NCI-H1436 treated with DMSO at 0.1 percent for 48 hours (cell line): ENCODE measurements at regions not wholly inside any gene's neighbourhood (a gene's known extent, or its start where the extent isn't known, plus 50 kb on each side); places are given as distances from the start of the nearest gene placed in this dataset.

Experiments
- DNase-seq: peaks from one replicate; lab custom pipeline; 2025; lab: John Stamatoyannopoulos, UW

- DNase-seq: no peak
These were observed 50.6 kb upstream of the SLC45A1 start for GRCh38 chr1:8267307-8267706.

- DNase-seq: no peak
These were observed 51.3 kb upstream of the SLC45A1 start for GRCh38 chr1:8266436-8267165.

- no peak for DNase-seq
These were observed 54.1 kb upstream of the SLC45A1 start for GRCh38 chr1:8263791-8264190.

- no peak for DNase-seq
These were observed 56.5 kb upstream of the SLC45A1 start for GRCh38 chr1:8261398-8261762.

GRCh38 chr1:8259498-8260290, 58.2 kb upstream of the SLC45A1 start:
- no peak for DNase-seq

GRCh38 chr1:8257621-8258020, 60.3 kb upstream of the SLC45A1 start:
- DNase-seq: no peak

GRCh38 chr1:8256321-8256720, 61.6 kb upstream of the SLC45A1 start:
- DNase-seq: no peak

- no peak for DNase-seq
These were observed 62.2 kb upstream of the SLC45A1 start for GRCh38 chr1:8255712-8256111.

GRCh38 chr1:8252266-8252951, 65.5 kb upstream of the SLC45A1 start:
- no peak for DNase-seq

GRCh38 chr1:8251635-8252034, 66.3 kb upstream of the SLC45A1 start:
- DNase-seq: no peak

- DNase-seq: no peak
These were observed 68.1 kb upstream of the SLC45A1 start for GRCh38 chr1:8249838-8250237.

GRCh38 chr1:8247811-8248436, 70.0 kb upstream of the SLC45A1 start:
- DNase-seq: no peak

- no peak for DNase-seq
These were observed 73.6 kb upstream of the SLC45A1 start for GRCh38 chr1:8244304-8244703.

- DNase-seq: no peak
These were observed 75.4 kb upstream of the SLC45A1 start for GRCh38 chr1:8242498-8242897.

GRCh38 chr1:8241417-8242014, 76.4 kb upstream of the SLC45A1 start:
- DNase-seq: no peak

GRCh38 chr1:8239306-8240023, 78.4 kb upstream of the SLC45A1 start:
- DNase-seq: no peak

- DNase-seq: no peak
These were observed 78.9 kb upstream of the SLC45A1 start for GRCh38 chr1:8239039-8239305.

GRCh38 chr1:8238141-8239038, 79.5 kb upstream of the SLC45A1 start:
- no peak for DNase-seq

- no peak for DNase-seq
These were observed 85.7 kb upstream of the SLC45A1 start for GRCh38 chr1:8232036-8232757.

- DNase-seq: no peak
These were observed 87.7 kb upstream of the SLC45A1 start for GRCh38 chr1:8230292-8230621.
